ENCODE measurements at regions not wholly inside any gene's neighbourhood (a gene's known extent, or its start where the extent isn't known, plus 50 kb on each side); places are given as distances from the start of the nearest gene placed in this dataset.
"Not testable (repeated sequence)": the region's sequence is repeated elsewhere in the genome, so short reads cannot be mapped to it uniquely, and the experiment has no call there.

DNA sequence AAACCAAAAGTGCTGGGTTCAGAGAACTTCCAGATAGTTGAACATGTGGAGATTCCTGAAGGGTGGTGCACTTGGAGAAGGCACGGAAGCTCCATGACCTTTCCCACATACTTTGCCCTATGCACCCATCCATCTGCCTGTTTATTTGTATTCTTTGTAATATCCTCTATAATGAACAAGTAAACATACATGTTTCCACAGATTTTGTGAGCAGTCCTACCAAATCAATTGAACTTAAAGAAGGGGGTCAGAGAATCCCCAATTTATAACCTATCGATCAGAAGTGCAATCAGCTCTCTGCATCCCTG, 121.4 kb downstream of the ADSS2 start:
- Histone ChIP-seq H3K9me3 (ENCODE audit: severe bottlenecking) (peaks cover 2% of the 10 kb centered on the region), H3K4me3 (ENCODE audit: severe bottlenecking) (no peak overlapping the region), H3K36me3 (ENCODE audit: low read depth) (no peaks in the 10 kb centered on the region), H3K27ac (ENCODE audit: poor library complexity, severe bottlenecking) (no peak overlapping the region), H3K27me3 (ENCODE audit: insufficient read depth, poor library complexity, severe bottlenecking) (no peaks in the 10 kb centered on the region), H3K4me1 (ENCODE audit: insufficient read depth, poor library complexity, severe bottlenecking) (no peaks in the 10 kb centered on the region)
- DNase-seq (ENCODE audit: low spot score) (no peak), ATAC-seq (ENCODE audit: low read depth) (no peak)
- TF ChIP-seq, protein P1, sequence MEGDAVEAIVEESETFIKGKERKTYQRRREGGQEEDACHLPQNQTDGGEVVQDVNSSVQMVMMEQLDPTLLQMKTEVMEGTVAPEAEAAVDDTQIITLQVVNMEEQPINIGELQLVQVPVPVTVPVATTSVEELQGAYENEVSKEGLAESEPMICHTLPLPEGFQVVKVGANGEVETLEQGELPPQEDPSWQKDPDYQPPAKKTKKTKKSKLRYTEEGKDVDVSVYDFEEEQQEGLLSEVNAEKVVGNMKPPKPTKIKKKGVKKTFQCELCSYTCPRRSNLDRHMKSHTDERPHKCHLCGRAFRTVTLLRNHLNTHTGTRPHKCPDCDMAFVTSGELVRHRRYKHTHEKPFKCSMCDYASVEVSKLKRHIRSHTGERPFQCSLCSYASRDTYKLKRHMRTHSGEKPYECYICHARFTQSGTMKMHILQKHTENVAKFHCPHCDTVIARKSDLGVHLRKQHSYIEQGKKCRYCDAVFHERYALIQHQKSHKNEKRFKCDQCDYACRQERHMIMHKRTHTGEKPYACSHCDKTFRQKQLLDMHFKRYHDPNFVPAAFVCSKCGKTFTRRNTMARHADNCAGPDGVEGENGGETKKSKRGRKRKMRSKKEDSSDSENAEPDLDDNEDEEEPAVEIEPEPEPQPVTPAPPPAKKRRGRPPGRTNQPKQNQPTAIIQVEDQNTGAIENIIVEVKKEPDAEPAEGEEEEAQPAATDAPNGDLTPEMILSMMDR (IDR thresholded peaks at IDR 0.05; ENCODE audit: poor library complexity, severe bottlenecking) = no peak

DNA sequence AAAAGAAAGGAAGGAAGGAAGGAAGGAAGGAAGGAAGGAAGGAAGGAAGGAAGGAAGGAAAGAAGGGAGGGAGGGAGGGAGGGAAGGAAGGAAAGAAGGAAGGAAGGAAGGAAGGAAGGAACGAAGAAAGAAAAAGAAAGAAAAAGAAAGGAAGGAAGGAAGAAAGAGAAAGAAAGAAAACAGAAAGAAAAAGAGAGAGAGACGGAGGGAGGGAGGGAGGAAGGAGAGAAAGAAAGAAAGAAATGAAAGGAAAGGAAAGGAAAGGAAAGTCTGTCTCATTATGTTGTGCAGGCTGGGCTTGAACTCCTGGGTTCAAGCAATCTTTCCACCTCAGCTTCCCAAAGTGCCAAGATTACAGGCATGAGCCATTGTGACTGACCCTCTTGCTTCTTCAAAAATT, 118.9 kb downstream of the ADSS2 start:
- H3K36me3 ChIP-seq (ENCODE audit: low read depth); DNase-seq (ENCODE audit: low spot score); H3K4me1 ChIP-seq (ENCODE audit: insufficient read depth, poor library complexity, severe bottlenecking); H3K27me3 ChIP-seq (ENCODE audit: insufficient read depth, poor library complexity, severe bottlenecking); H3K27ac ChIP-seq (ENCODE audit: poor library complexity, severe bottlenecking); H3K4me3 ChIP-seq (ENCODE audit: severe bottlenecking); ATAC-seq (ENCODE audit: low read depth); H3K9me3 ChIP-seq (ENCODE audit: severe bottlenecking): not testable (repeated sequence)

DNA sequence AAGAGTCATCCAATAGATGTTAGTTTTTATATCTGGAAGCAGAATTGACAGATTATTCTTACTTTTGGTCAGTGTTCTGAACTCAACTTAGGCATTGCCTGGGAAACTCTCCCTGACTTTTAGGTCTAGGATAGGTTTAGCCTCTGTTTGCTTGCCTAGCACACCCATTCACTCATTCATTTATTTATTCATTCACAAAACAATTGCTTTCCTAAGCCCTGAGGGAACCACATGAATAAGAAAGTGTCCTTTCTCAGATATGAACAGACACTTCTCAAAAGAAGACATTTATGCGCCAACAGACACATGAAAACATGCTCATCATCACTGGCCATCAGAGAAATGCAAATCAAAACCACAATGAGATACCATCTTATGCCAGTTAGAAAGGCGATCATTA, 117.4 kb downstream of the ADSS2 start:
- not testable (repeated sequence) for H3K27me3 ChIP-seq (ENCODE audit: insufficient read depth, poor library complexity, severe bottlenecking); H3K9me3 ChIP-seq (ENCODE audit: severe bottlenecking); ATAC-seq (ENCODE audit: low read depth); H3K27ac ChIP-seq (ENCODE audit: poor library complexity, severe bottlenecking); DNase-seq (ENCODE audit: low spot score); H3K4me3 ChIP-seq (ENCODE audit: severe bottlenecking); H3K4me1 ChIP-seq (ENCODE audit: insufficient read depth, poor library complexity, severe bottlenecking); H3K36me3 ChIP-seq (ENCODE audit: low read depth)

DNA sequence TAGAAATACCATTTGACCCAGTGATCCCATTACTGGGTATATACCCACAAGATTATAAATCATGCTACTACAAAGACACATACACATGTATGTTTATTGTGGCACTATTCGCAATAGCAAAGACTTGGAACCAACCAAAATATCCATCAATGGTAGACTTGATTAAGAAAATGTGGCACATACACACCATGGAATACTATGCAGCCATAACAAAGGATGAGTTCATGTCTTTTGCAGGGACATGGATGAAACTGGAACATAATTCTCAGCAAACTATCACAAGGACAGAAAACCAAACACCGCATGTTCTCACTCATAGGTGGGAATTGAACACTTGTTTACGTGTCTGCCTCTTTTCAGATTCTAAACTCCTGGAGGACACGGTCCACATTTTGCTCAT, 116.9 kb downstream of the ADSS2 start:
- not testable (repeated sequence) for H3K4me3 ChIP-seq (ENCODE audit: severe bottlenecking); ATAC-seq (ENCODE audit: low read depth); H3K36me3 ChIP-seq (ENCODE audit: low read depth); DNase-seq (ENCODE audit: low spot score); H3K27ac ChIP-seq (ENCODE audit: poor library complexity, severe bottlenecking); H3K27me3 ChIP-seq (ENCODE audit: insufficient read depth, poor library complexity, severe bottlenecking); H3K4me1 ChIP-seq (ENCODE audit: insufficient read depth, poor library complexity, severe bottlenecking); H3K9me3 ChIP-seq (ENCODE audit: severe bottlenecking)

DNA sequence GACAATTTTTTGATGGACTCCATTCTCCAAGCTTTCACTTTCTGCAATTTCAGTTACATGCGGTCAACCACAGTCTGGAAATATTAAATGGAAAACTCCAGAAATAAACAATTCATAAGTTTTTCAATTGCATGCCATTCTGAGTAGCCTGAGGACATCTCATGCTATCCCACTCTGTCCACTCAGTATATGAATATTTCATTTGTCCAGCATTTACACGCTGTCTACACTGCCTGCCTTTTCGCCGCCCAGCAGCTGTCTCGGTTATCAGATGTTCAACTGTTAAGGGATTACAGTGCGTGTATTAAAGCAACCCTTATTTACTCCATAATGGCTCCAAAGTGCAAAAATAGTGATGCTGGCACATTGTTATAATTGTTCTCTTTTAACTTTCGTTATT, 116.3 kb downstream of the ADSS2 start:
- Histone ChIP-seq H3K27me3 (ENCODE audit: insufficient read depth, poor library complexity, severe bottlenecking) (no peaks in the 10 kb centered on the region), H3K9me3 (ENCODE audit: severe bottlenecking) (no peaks in the 10 kb centered on the region), H3K36me3 (ENCODE audit: low read depth) (no peaks in the 10 kb centered on the region), H3K4me1 (ENCODE audit: insufficient read depth, poor library complexity, severe bottlenecking) (no peaks in the 10 kb centered on the region), H3K27ac (ENCODE audit: poor library complexity, severe bottlenecking) (no peak overlapping the region), H3K4me3 (ENCODE audit: severe bottlenecking) (no peak overlapping the region)
- DNase-seq (ENCODE audit: low spot score) = no peak
- no peak for ATAC-seq (ENCODE audit: low read depth)
- TF ChIP-seq, protein P1 (IDR thresholded peaks at IDR 0.05; ENCODE audit: poor library complexity, severe bottlenecking) = no peak

DNA sequence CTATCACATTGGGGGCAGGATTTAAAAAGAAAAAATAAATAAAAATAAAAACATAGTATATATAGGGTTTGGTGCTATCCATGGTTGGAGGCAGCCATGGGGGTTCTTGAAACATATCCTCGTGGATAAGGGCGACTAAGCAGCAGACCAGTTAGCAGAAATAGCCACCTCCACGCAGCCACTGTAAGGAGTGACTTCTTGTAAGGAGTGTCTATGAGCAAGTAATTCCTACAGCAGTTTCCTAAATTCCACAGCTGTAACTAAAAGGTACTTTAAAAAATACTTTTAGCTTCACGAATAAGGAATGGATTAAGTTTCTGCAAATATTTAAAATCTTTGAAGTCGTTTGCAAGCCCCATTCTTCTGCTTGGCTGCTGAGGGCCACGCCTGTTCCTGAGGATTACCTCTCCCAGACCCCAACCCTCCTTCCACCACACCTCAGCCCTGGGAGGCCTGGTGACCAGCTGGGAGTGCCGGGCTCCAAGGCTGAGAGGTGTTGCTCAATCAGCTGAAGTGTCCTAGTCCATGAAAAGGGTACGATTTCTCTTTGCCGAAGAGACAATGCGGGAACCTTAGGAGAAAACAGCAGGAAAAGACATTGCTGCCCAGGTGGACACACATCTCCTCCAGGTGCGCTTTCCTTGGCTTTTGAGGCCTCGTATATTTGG, 115.3 kb downstream of the ADSS2 start:
- no peaks in the 10 kb centered on the region for H3K36me3 ChIP-seq (ENCODE audit: low read depth)
- H3K27ac ChIP-seq (ENCODE audit: poor library complexity, severe bottlenecking) = no peak overlapping the region
- no peak for ATAC-seq (ENCODE audit: low read depth)
- no peaks in the 10 kb centered on the region for H3K9me3 ChIP-seq (ENCODE audit: severe bottlenecking)
- peaks cover 2% of the 10 kb centered on the region for H3K4me1 ChIP-seq (ENCODE audit: insufficient read depth, poor library complexity, severe bottlenecking)
- DNase-seq (ENCODE audit: low spot score) = no peak
- TF ChIP-seq, protein P1 (IDR thresholded peaks at IDR 0.05; ENCODE audit: poor library complexity, severe bottlenecking) = no peak
- H3K27me3 ChIP-seq (ENCODE audit: insufficient read depth, poor library complexity, severe bottlenecking) = no peaks in the 10 kb centered on the region
- H3K4me3 ChIP-seq (ENCODE audit: severe bottlenecking) = no peak overlapping the region

Data from RWPE2 (cell line).